Endothelial cell of umbilical vein (primary cell): ENCODE measurements at regions not wholly inside any gene's neighbourhood (a gene's known extent, or its start where the extent isn't known, plus 50 kb on each side); places are given as distances from the start of the nearest gene placed in this dataset.
"Not testable (repeated sequence)": the region's sequence is repeated elsewhere in the genome, so short reads cannot be mapped to it uniquely, and the experiment has no call there.

Experiments used
- BruUV-seq: library from RNA; stranded (reverse); fragments of 400-500 nt; replicated peaks from 2 replicates; lab custom pipeline; 2021; lab: Mats Ljungman, UMichigan
- CTCF ChIA-PET: fragments of 300-600, 350-600 bp; sonication (Branson Sonifier 250); formaldehyde crosslinking; loops from one replicate; lab custom pipeline; 2021; ENCODE audit warnings: antibody characterized with exemption, inconsistent platforms; lab: Charles Lee
- POLR2A ChIA-PET: fragments of 300-600, 350-600 bp; sonication (Branson Sonifier 250); formaldehyde crosslinking; loops from one replicate; lab custom pipeline; 2021; ENCODE audit warnings: antibody characterized with exemption, inconsistent platforms; lab: Charles Lee
- DNase-seq: peaks from one replicate; pipeline ENCODE4 v3.0.0-alpha.2; 2011; ENCODE audit warnings: low read depth, low spot score
- FAIRE-seq: peaks from 2 replicates; lab custom pipeline; 2011; peaks lifted over from hg19 to GRCh38; lab: Jason Lieb, UNC
- H2AFZ ChIP-seq: 2 replicates; pipeline ENCODE4 v1.6.0; 2012; ENCODE audit warnings: low read depth, low read length, control low read depth, inconsistent platforms
- H3K27ac ChIP-seq: 2 replicates; pipeline ENCODE4 v1.5.1; 2011; ENCODE audit warnings: low read depth, mild to moderate bottlenecking, control low read depth, low read length, moderate library complexity; ENCODE audit not compliant: insufficient read depth
- H3K27me3 ChIP-seq, 2 experiments: 2 replicates each; pipeline versions ENCODE4 v1.6.0 to v1.6.1; 2011; ENCODE audit warnings: low read length in 2 of 2, mixed read lengths in 1 of 2; ENCODE audit not compliant: control insufficient read depth in 2 of 2, insufficient read depth in 2 of 2
- H3K36me3 ChIP-seq, 2 experiments: 2 replicates in 1 of 2; 3 replicates in 1 of 2; pipeline ENCODE4 v1.5.1; 2011; ENCODE audit warnings: low read length in 2 of 2, mild to moderate bottlenecking in 1 of 2, moderate library complexity in 1 of 2; ENCODE audit not compliant: control insufficient read depth in 2 of 2, insufficient read depth in 2 of 2; ENCODE audit errors: extremely low read depth in 1 of 2
- H3K4me1 ChIP-seq: 3 replicates; pipeline ENCODE4 v1.5.1; 2011; ENCODE audit warnings: mild to moderate bottlenecking, low read length; ENCODE audit not compliant: control insufficient read depth, insufficient read depth; ENCODE audit errors: extremely low read depth
- H3K4me2 ChIP-seq: 2 replicates; pipeline ENCODE4 v1.6.1; 2011; ENCODE audit warnings: low read length, control low read depth, mixed read lengths; ENCODE audit not compliant: insufficient read depth
- H3K4me3 ChIP-seq, 3 experiments: fragments of 200-600 bp in 1 of 3; sonication (generic), shearing (Covaris generic) in 1 of 3; replicated peaks in 1 of 3; 2 replicates each; pipeline ENCODE4 v1.5.1; 2011 to 2016; ENCODE audit warnings: control low read depth in 3 of 3, low read length in 3 of 3, mild to moderate bottlenecking in 2 of 3, inconsistent platforms in 1 of 3, low read depth in 1 of 3, moderate library complexity in 1 of 3; ENCODE audit not compliant: insufficient read depth in 1 of 3
- H3K79me2 ChIP-seq: 2 replicates; pipeline ENCODE4 v1.6.0; 2012; ENCODE audit warnings: low read length, inconsistent platforms; ENCODE audit not compliant: control insufficient read depth, insufficient read depth
- H3K9ac ChIP-seq: replicated peaks from 2 replicates; pipeline ENCODE3; 2011; ENCODE audit warnings: low read length, control low read depth; ENCODE audit not compliant: insufficient read depth; ENCODE audit errors: extremely low read depth
- H3K9me1 ChIP-seq: replicated peaks from 3 replicates; pipeline ENCODE4 v1.6.0; 2011; ENCODE audit warnings: mild to moderate bottlenecking, low read length; ENCODE audit not compliant: control insufficient read depth, insufficient read depth; ENCODE audit errors: extremely low read depth
- H3K9me3 ChIP-seq: replicated peaks from 2 replicates; pipeline ENCODE4 v1.5.1; 2012; ENCODE audit warnings: low read length, inconsistent platforms; ENCODE audit not compliant: control insufficient read depth, insufficient read depth
- H4K20me1 ChIP-seq: replicated peaks from 2 replicates; pipeline ENCODE3; 2011; ENCODE audit warnings: mild to moderate bottlenecking, low read length; ENCODE audit not compliant: control insufficient read depth, insufficient read depth; ENCODE audit errors: extremely low read depth
- FOS ChIP-seq: IDR thresholded peaks from 2 replicates; pipeline ENCODE4 v1.6.1; 2011; ENCODE audit warnings: mild to moderate bottlenecking, low read length, moderate library complexity, borderline replicate concordance; ENCODE audit not compliant: insufficient read depth
- POLR2A ChIP-seq: IDR thresholded peaks from 2 replicates; pipeline ENCODE4 v1.6.1; 2012; ENCODE audit warnings: low read depth, mild to moderate bottlenecking, control low read depth, low read length
- POLR2AphosphoS5 ChIP-seq: IDR thresholded peaks from 2 replicates; pipeline ENCODE4 v1.6.1; 2012; ENCODE audit warnings: low read depth, mild to moderate bottlenecking, control low read depth, low read length, moderate library complexity; ENCODE audit not compliant: insufficient read depth
- dilution Hi-C: fragments of 300-500 bp; cut with MboI; formaldehyde crosslinking; loops from one replicate; pipeline ENCODE4 v1.15.0; 2019; ENCODE audit warnings: low sequenced_read_pairs; ENCODE audit not compliant: extremely low pct_ligation_motif_present
- intact Hi-C: fragments of 100-400 bp; cut with micrococcal nuclease; formaldehyde crosslinking; loops from one replicate; pipeline ENCODE4 v1.10.0; 2022

DNA sequence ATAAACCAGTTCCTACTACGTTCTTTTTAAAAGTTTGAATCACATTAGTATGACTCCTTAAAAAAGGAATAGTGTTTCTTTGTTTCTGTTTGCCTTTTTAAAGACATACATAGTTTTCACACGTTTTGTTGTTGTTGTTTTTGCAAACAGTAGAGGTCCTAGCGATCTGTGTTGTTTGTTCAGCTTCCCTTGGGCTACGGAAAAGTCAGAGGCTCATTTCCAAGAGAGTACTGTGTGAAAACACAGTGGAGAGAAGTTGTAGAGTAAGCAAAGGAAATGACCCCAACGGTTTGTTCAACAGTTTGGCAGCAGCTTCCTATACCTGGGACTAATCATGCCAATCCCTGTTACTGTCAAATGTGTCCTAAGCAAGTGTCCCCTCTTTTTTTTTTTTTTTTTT lies 87.1 kb upstream of the STEAP1 start:
- H3K27ac ChIP-seq, result no peak overlapping the region
- DNase-seq, result no peak
- no peaks in the 10 kb centered on the region for H3K27me3 ChIP-seq
- dilution Hi-C loops (no loop called here), intact Hi-C loops (no loop called here)
- POLR2A ChIA-PET, result no interaction called here
- no peaks in the 10 kb centered on the region for H3K9me3 ChIP-seq
- H3K9ac ChIP-seq, result no peak overlapping the region
- TF ChIP-seq FOS (no peak), POLR2AphosphoS5 (no peak), POLR2A (no peak)
- H3K4me2 ChIP-seq, result no peak overlapping the region
- no TSS peak for BruUV-seq
- no peaks in the 10 kb centered on the region for H3K9me1 ChIP-seq
- H2AFZ ChIP-seq, result no peak overlapping the region
- H3K4me1 ChIP-seq, result no peaks in the 10 kb centered on the region
- no peak for FAIRE-seq
- CTCF ChIA-PET, result no interaction called here
- no peak overlapping the region for H3K4me3 ChIP-seq
- H4K20me1 ChIP-seq, result no peaks in the 10 kb centered on the region
- H3K36me3 ChIP-seq, result no peaks in the 10 kb centered on the region
- no peaks in the 10 kb centered on the region for H3K79me2 ChIP-seq

DNA sequence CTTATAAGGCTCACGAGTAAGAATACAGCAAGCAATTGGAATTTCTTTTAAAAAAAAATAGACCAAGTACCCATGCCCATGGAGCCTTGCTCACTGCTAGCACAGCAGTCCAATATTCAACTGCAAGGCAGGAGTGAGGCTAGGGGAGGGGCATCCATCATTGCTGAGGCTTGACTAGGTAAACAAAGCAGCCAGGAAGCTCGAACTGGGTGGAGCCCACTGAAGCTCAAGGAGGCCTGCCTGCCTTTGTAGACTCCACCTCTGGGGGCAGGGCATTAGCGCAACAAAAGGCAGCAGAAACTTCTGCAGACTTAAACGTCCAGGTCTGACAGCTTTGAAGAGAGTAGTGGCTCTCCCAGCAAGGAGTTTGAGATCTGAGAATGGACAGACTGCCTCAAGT lies 84.0 kb upstream of the STEAP1 start:
- H3K4me2 ChIP-seq, H3K27ac ChIP-seq, H2AFZ ChIP-seq, H3K9me3 ChIP-seq, H3K79me2 ChIP-seq, FAIRE-seq, H3K27me3 ChIP-seq, H3K9ac ChIP-seq, H3K4me3 ChIP-seq, H4K20me1 ChIP-seq, H3K9me1 ChIP-seq, POLR2A ChIA-PET, dilution Hi-C loops, H3K36me3 ChIP-seq, H3K4me1 ChIP-seq, DNase-seq, BruUV-seq, CTCF ChIA-PET: not testable (repeated sequence)
- intact Hi-C loops, result loop anchor here (5.0 kb wide), 1 partner anchor 93 kb away; no protein-coding TSS in a partner anchor
